ENCODE measurements at regions not wholly inside any gene's neighbourhood (a gene's known extent, or its start where the extent isn't known, plus 50 kb on each side); places are given as distances from the start of the nearest gene placed in this dataset.

- no peak for DNase-seq (ENCODE audit: low read depth in 1 of 2, low spot score in 2 of 2)
- Histone ChIP-seq H3K27me3 (replicated peaks) (no peaks in the 10 kb centered on the region), H3K27ac (no peak overlapping the region), H3K36me3 (no peaks in the 10 kb centered on the region), H3K4me1 (replicated peaks) (no peaks in the 10 kb centered on the region), H3K4me3 (no peak overlapping the region), H3K9me3 (replicated peaks) (no peaks in the 10 kb centered on the region)
These were observed 129.7 kb upstream of the SEC61G start for GRCh38 chr7:54888734-54889082.

- Histone ChIP-seq H3K27ac (no peak overlapping the region), H3K4me1 (replicated peaks) (no peaks in the 10 kb centered on the region), H3K9me3 (replicated peaks) (no peaks in the 10 kb centered on the region), H3K27me3 (replicated peaks) (no peaks in the 10 kb centered on the region), H3K36me3 (no peaks in the 10 kb centered on the region), H3K4me3 (no peak overlapping the region)
- DNase-seq (ENCODE audit: low read depth in 1 of 2, low spot score in 2 of 2): no peak
These were observed 120.9 kb upstream of the EGFR start for GRCh38 chr7:54897891-54898290.

GRCh38 chr7:54898659-54899340, 120.0 kb upstream of the EGFR start:
- no peaks in the 10 kb centered on the region for H3K4me1 ChIP-seq (replicated peaks)
- no peak overlapping the region for H3K4me3 ChIP-seq
- H3K9me3 ChIP-seq (replicated peaks): no peaks in the 10 kb centered on the region
- no peaks in the 10 kb centered on the region for H3K36me3 ChIP-seq
- H3K27ac ChIP-seq: no peak overlapping the region
- no peaks in the 10 kb centered on the region for H3K27me3 ChIP-seq (replicated peaks)
- DNase-seq (ENCODE audit: low read depth in 1 of 2, low spot score in 2 of 2): no peak

- Histone ChIP-seq H3K27me3 (replicated peaks) (no peaks in the 10 kb centered on the region), H3K36me3 (no peaks in the 10 kb centered on the region), H3K9me3 (replicated peaks) (no peaks in the 10 kb centered on the region), H3K4me1 (replicated peaks) (peaks cover 6% of the 10 kb centered on the region; the same call in 1 of the 2 replicates), H3K27ac (no peak overlapping the region), H3K4me3 (no peak overlapping the region)
- no peak for DNase-seq (ENCODE audit: low read depth in 1 of 2, low spot score in 2 of 2)
These were observed 117.0 kb upstream of the EGFR start for GRCh38 chr7:54901840-54902239.

GRCh38 chr7:54904130-54904529, 114.7 kb upstream of the EGFR start:
- peak in 1 of 2 experiments; percentile 5 for DNase-seq (ENCODE audit: low read depth in 1 of 2, low spot score in 2 of 2)
- Histone ChIP-seq H3K4me3 (no peak overlapping the region), H3K9me3 (replicated peaks) (no peaks in the 10 kb centered on the region), H3K27me3 (replicated peaks) (no peaks in the 10 kb centered on the region), H3K36me3 (no peaks in the 10 kb centered on the region), H3K27ac (no peak overlapping the region), H3K4me1 (replicated peaks) (peaks cover 6% of the 10 kb centered on the region; the same call in 1 of the 2 replicates)

GRCh38 chr7:54904986-54905385, 113.8 kb upstream of the EGFR start:
- H3K27ac ChIP-seq: no peak overlapping the region
- H3K4me1 ChIP-seq (replicated peaks): peaks cover 6% of the 10 kb centered on the region; the same call in 1 of the 2 replicates
- H3K9me3 ChIP-seq (replicated peaks): no peaks in the 10 kb centered on the region
- no peak for DNase-seq (ENCODE audit: low read depth in 1 of 2, low spot score in 2 of 2)
- no peaks in the 10 kb centered on the region for H3K27me3 ChIP-seq (replicated peaks)
- H3K36me3 ChIP-seq: no peaks in the 10 kb centered on the region
- H3K4me3 ChIP-seq: no peak overlapping the region

- H3K27ac ChIP-seq: no peak overlapping the region
- H3K36me3 ChIP-seq: no peaks in the 10 kb centered on the region
- H3K27me3 ChIP-seq (replicated peaks): no peaks in the 10 kb centered on the region
- peaks cover 6% of the 10 kb centered on the region; the same call in 1 of the 2 replicates for H3K4me1 ChIP-seq (replicated peaks)
- H3K4me3 ChIP-seq: no peak overlapping the region
- no peaks in the 10 kb centered on the region for H3K9me3 ChIP-seq (replicated peaks)
- no peak for DNase-seq (ENCODE audit: low read depth in 1 of 2, low spot score in 2 of 2)
These were observed 111.9 kb upstream of the EGFR start for GRCh38 chr7:54906963-54907362.

GRCh38 chr7:54907981-54908380, 110.8 kb upstream of the EGFR start:
- Histone ChIP-seq H3K9me3 (replicated peaks) (no peaks in the 10 kb centered on the region), H3K27ac (no peak overlapping the region)

GRCh38 chr7:54908760-54909438, 109.9 kb upstream of the EGFR start:
- Histone ChIP-seq H3K9me3 (replicated peaks) (no peaks in the 10 kb centered on the region), H3K4me3 (no peak overlapping the region), H3K36me3 (no peaks in the 10 kb centered on the region), H3K27ac (no peak overlapping the region), H3K4me1 (replicated peaks) (peaks cover 6% of the 10 kb centered on the region; the same call in 1 of the 2 replicates), H3K27me3 (replicated peaks) (no peaks in the 10 kb centered on the region)
- DNase-seq (ENCODE audit: low read depth in 1 of 2, low spot score in 2 of 2): no peak

More at GRCh38 chr7:54907981-54908380, 110.8 kb upstream of the EGFR start:
- Histone ChIP-seq H3K4me1 (replicated peaks) (peaks cover 6% of the 10 kb centered on the region; the same call in 1 of the 2 replicates), H3K36me3 (no peaks in the 10 kb centered on the region), H3K27me3 (replicated peaks) (no peaks in the 10 kb centered on the region), H3K4me3 (no peak overlapping the region)
- DNase-seq (ENCODE audit: low read depth in 1 of 2, low spot score in 2 of 2): no peak

- Histone ChIP-seq H3K4me3 (no peak overlapping the region), H3K27ac (no peak overlapping the region), H3K4me1 (replicated peaks) (no peaks in the 10 kb centered on the region), H3K27me3 (replicated peaks) (no peaks in the 10 kb centered on the region; the same call in 1 of the 2 replicates), H3K36me3 (no peaks in the 10 kb centered on the region), H3K9me3 (replicated peaks) (no peaks in the 10 kb centered on the region)
- no peak for DNase-seq (ENCODE audit: low read depth in 1 of 2, low spot score in 2 of 2)
These were observed 102.8 kb upstream of the EGFR start for GRCh38 chr7:54915870-54916598.

GRCh38 chr7:54917613-54918391, 101.0 kb upstream of the EGFR start:
- H3K36me3 ChIP-seq: no peaks in the 10 kb centered on the region
- H3K4me3 ChIP-seq: no peak overlapping the region
- H3K27me3 ChIP-seq (replicated peaks): no peaks in the 10 kb centered on the region; the same call in 1 of the 2 replicates
- no peaks in the 10 kb centered on the region for H3K9me3 ChIP-seq (replicated peaks)
- DNase-seq (ENCODE audit: low read depth in 1 of 2, low spot score in 2 of 2): no peak
- no peak overlapping the region for H3K27ac ChIP-seq
- no peaks in the 10 kb centered on the region for H3K4me1 ChIP-seq (replicated peaks)

- H3K4me3 ChIP-seq: no peak overlapping the region
- H3K4me1 ChIP-seq (replicated peaks): no peaks in the 10 kb centered on the region
- no peak for DNase-seq (ENCODE audit: low read depth in 1 of 2, low spot score in 2 of 2)
- H3K36me3 ChIP-seq: no peaks in the 10 kb centered on the region
- H3K27me3 ChIP-seq (replicated peaks): no peaks in the 10 kb centered on the region; the same call in 1 of the 2 replicates
- H3K27ac ChIP-seq: no peak overlapping the region
- no peaks in the 10 kb centered on the region for H3K9me3 ChIP-seq (replicated peaks)
These were observed 97.7 kb upstream of the EGFR start for GRCh38 chr7:54921116-54921515.

- Histone ChIP-seq H3K27me3 (replicated peaks) (no peaks in the 10 kb centered on the region), H3K9me3 (replicated peaks) (no peaks in the 10 kb centered on the region; the same call in 1 of the 2 replicates), H3K36me3 (no peaks in the 10 kb centered on the region), H3K4me1 (replicated peaks) (peaks cover 7% of the 10 kb centered on the region), H3K27ac (no peak overlapping the region), H3K4me3 (no peak overlapping the region)
- no peak for DNase-seq (ENCODE audit: low read depth in 1 of 2, low spot score in 2 of 2)
These were observed 87.3 kb upstream of the EGFR start for GRCh38 chr7:54931532-54931931.
